KMS-11 (cell line): ENCODE measurements at regions not wholly inside any gene's neighbourhood (a gene's known extent, or its start where the extent isn't known, plus 50 kb on each side); places are given as distances from the start of the nearest gene placed in this dataset.
"Not testable (repeated sequence)": the region's sequence is repeated elsewhere in the genome, so short reads cannot be mapped to it uniquely, and the experiment has no call there.

Source experiments
- H2AFZ ChIP-seq: fragments of 200-600 bp; sonication (generic); 2 replicates; pipeline ENCODE4 v1.6.1; 2016; ENCODE audit warnings: antibody characterized with exemption, mixed run types, low read depth
- H3K27ac ChIP-seq: fragments of 200-600 bp; sonication (generic); 2 replicates; pipeline ENCODE4 v1.6.1; 2016; ENCODE audit warnings: mild to moderate bottlenecking, mixed run types
- H3K27me3 ChIP-seq: fragments of 200-600 bp; sonication (generic); 2 replicates; pipeline ENCODE4 v1.6.1; 2017; ENCODE audit warnings: mild to moderate bottlenecking, low read depth, mixed run types, moderate library complexity; ENCODE audit not compliant: insufficient read depth
- H3K36me3 ChIP-seq: fragments of 200-600 bp; sonication (generic); 2 replicates; pipeline ENCODE4 v1.6.1; 2017; ENCODE audit warnings: mild to moderate bottlenecking, mixed run types; ENCODE audit not compliant: insufficient read depth
- H3K4me1 ChIP-seq: fragments of 200-600 bp; sonication (generic); 2 replicates; pipeline ENCODE4 v1.6.1; 2016; ENCODE audit warnings: mild to moderate bottlenecking, low read depth, mixed run types; ENCODE audit not compliant: poor library complexity, severe bottlenecking
- H3K4me2 ChIP-seq: fragments of 200-600 bp; sonication (generic); 2 replicates; pipeline ENCODE4 v1.7.0; 2016; ENCODE audit warnings: mild to moderate bottlenecking, mixed run types
- H3K4me3 ChIP-seq: fragments of 200-600 bp; sonication (generic); IDR thresholded peaks from 2 replicates; pipeline ENCODE4 v1.6.1; 2017; ENCODE audit warnings: low read depth, low read length, mixed read lengths; ENCODE audit not compliant: insufficient read depth
- H3K79me2 ChIP-seq: fragments of 200-600 bp; sonication (generic); 2 replicates; pipeline ENCODE4 v1.6.1; 2016; ENCODE audit warnings: low read depth, mixed run types; ENCODE audit not compliant: insufficient read depth
- H3K9ac ChIP-seq: fragments of 200-600 bp; sonication (generic); 2 replicates; pipeline ENCODE4 v1.6.1; 2016; ENCODE audit warnings: mild to moderate bottlenecking, mixed run types
- H4K20me1 ChIP-seq: fragments of 200-600 bp; sonication (generic); 2 replicates; pipeline ENCODE4 v1.6.1; 2016; ENCODE audit warnings: mild to moderate bottlenecking, mixed run types; ENCODE audit not compliant: insufficient read depth
- CTCF ChIP-seq: fragments of 200-600 bp; sonication (generic); conservative IDR thresholded peaks from 2 replicates; pipeline ENCODE4 v1.6.1; 2017; ENCODE audit warnings: low read depth, mild to moderate bottlenecking, antibody characterized with exemption, low read length, moderate library complexity, mixed read lengths

- Histone ChIP-seq H4K20me1 (no peaks in the 10 kb centered on the region), H3K27ac (no peak overlapping the region), H2AFZ (no peak overlapping the region), H3K9ac (no peak overlapping the region), H3K79me2 (no peaks in the 10 kb centered on the region), H3K27me3 (no peaks in the 10 kb centered on the region), H3K36me3 (no peaks in the 10 kb centered on the region), H3K4me1 (no peaks in the 10 kb centered on the region), H3K4me2 (no peak overlapping the region), H3K4me3 (no peak overlapping the region)
- no peak for TF ChIP-seq CTCF
These were observed 160.9 kb downstream of the CETN3 start for GRCh38 chr5:90248640-90249039.

GRCh38 chr5:90243848-90244247, 165.7 kb downstream of the CETN3 start:
- not testable (repeated sequence) for H3K9ac ChIP-seq, H3K4me2 ChIP-seq, H3K4me3 ChIP-seq, H4K20me1 ChIP-seq, H3K4me1 ChIP-seq, H2AFZ ChIP-seq, H3K27ac ChIP-seq, H3K36me3 ChIP-seq, H3K27me3 ChIP-seq, H3K79me2 ChIP-seq

- Histone ChIP-seq H3K4me2 (no peak overlapping the region), H3K27me3 (no peaks in the 10 kb centered on the region), H3K27ac (no peak overlapping the region), H3K4me1 (no peaks in the 10 kb centered on the region), H2AFZ (no peak overlapping the region), H4K20me1 (no peaks in the 10 kb centered on the region), H3K79me2 (no peaks in the 10 kb centered on the region), H3K36me3 (no peaks in the 10 kb centered on the region), H3K4me3 (no peak overlapping the region), H3K9ac (no peak overlapping the region)
- no peak for TF ChIP-seq CTCF
These were observed 176.1 kb downstream of the CETN3 start for GRCh38 chr5:90233476-90233875.

- H3K36me3 ChIP-seq = no peaks in the 10 kb centered on the region
- no peak overlapping the region for H3K4me2 ChIP-seq
- H3K27ac ChIP-seq = no peak overlapping the region
- H3K4me3 ChIP-seq = no peak overlapping the region
- H3K9ac ChIP-seq = no peak overlapping the region
- H3K79me2 ChIP-seq = no peaks in the 10 kb centered on the region
- H3K27me3 ChIP-seq = no peaks in the 10 kb centered on the region
- no peak overlapping the region for H2AFZ ChIP-seq
- TF ChIP-seq CTCF = no peak
- no peaks in the 10 kb centered on the region for H4K20me1 ChIP-seq
- no peaks in the 10 kb centered on the region for H3K4me1 ChIP-seq
These were observed 177.9 kb downstream of the CETN3 start for GRCh38 chr5:90231688-90232087.

GRCh38 chr5:90227683-90228082, 181.9 kb downstream of the CETN3 start:
- H3K4me2 ChIP-seq = no peak overlapping the region
- no peaks in the 10 kb centered on the region for H3K79me2 ChIP-seq

More at GRCh38 chr5:90227683-90228082, 181.9 kb downstream of the CETN3 start:
- no peaks in the 10 kb centered on the region for H3K27me3 ChIP-seq
- H3K9ac ChIP-seq = no peak overlapping the region
- H3K4me1 ChIP-seq = no peaks in the 10 kb centered on the region
- TF ChIP-seq CTCF = no peak
- H3K4me3 ChIP-seq = no peak overlapping the region
- H4K20me1 ChIP-seq = no peaks in the 10 kb centered on the region
- H2AFZ ChIP-seq = no peak overlapping the region
- H3K36me3 ChIP-seq = no peaks in the 10 kb centered on the region
- no peak overlapping the region for H3K27ac ChIP-seq
